ENCODE measurements at regions not wholly inside any gene's neighbourhood (a gene's known extent, or its start where the extent isn't known, plus 50 kb on each side); places are given as distances from the start of the nearest gene placed in this dataset.

DNA sequence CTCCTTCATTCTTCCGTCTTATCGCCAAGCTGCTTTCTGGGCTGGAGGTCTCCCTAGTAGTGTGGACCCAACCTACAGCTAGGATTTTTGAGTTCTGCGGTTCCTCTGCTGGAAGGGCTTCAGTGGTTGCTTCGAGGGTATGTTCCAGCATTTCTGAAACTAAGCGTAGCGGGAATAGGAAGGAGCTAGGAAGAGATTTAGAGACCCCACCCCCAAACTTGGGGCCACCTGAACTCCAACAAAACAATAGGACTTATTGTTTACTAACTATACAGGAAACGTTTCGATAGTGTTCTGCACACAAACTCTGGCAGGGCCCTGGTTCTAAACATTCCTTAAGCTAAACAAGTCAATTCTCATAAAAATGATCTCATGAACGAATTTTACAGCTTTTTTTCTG, 346.7 kb downstream of the PLK2 start:
- no peak for ATAC-seq
- POLR2A ChIA-PET, result no interaction called here
- Mint-ChIP-seq H3K27ac (no peak overlapping the region), H3K27me3 (peaks cover 0 to 28% (median 2%) of the 10 kb centered on the region in 5 donors), H3K4me1 (no peaks in the 10 kb centered on the region), H3K9me3 (no peaks in the 10 kb centered on the region), H3K4me3 (no peak overlapping the region), H3K36me3 (no peaks in the 10 kb centered on the region)
- DNase-seq, result no peak

GRCh38 chr5:58108511-58108910, 351.4 kb downstream of the PLK2 start:
- Mint-ChIP-seq H3K27me3 (peaks cover 2 to 22% (median 3%) of the 10 kb centered on the region in 5 donors), H3K27ac (no peak overlapping the region), H3K9me3 (peaks cover 0 to 3% (median 0%) of the 10 kb centered on the region in 9 donors), H3K4me3 (no peak overlapping the region), H3K36me3 (no peaks in the 10 kb centered on the region), H3K4me1 (no peaks in the 10 kb centered on the region)
- POLR2A ChIA-PET, result no interaction called here
- ATAC-seq (no peak), DNase-seq (no peak)

- Mint-ChIP-seq H3K27me3 (peaks cover 2 to 24% (median 3%) of the 10 kb centered on the region in 5 donors), H3K9me3 (peaks cover 0 to 3% (median 0%) of the 10 kb centered on the region in 9 donors), H3K36me3 (no peaks in the 10 kb centered on the region), H3K4me3 (no peak overlapping the region), H3K27ac (no peak overlapping the region), H3K4me1 (no peaks in the 10 kb centered on the region)
- POLR2A ChIA-PET, result no interaction called here
- DNase-seq, result no peak
- ATAC-seq, result no peak
Measured at GRCh38 chr5:58107704-58108103, 352.2 kb downstream of the PLK2 start.

DNA sequence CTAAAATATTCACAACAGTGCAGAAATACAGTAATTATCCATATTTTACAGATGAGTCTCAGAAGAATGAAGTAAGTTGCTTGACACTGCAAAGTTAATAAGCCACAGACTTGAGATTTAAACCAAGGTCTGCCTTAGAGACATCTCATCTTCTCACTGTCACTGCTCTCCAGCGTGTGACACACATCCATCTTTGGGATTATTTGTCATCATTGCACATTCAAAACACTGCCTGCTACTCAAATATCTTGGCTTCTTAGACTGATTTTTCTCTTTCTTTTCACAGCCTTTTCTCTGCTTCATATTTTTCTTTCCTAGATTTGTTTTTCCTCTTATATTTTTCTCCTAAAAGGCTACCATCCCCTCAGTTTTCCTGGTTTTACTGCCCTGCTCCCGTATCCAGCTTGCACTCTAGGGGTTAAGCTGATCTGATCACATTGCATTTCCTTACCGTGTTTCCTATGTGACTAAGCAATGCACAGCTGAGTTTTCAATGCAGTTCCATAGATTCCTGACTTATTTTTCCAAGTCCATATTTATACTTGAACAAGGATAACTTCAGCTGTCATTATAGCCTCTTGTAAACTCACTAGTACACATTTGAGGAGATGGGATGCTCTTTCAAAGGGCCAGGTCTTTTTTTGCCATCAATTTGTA, 353.0 kb downstream of the PLK2 start:
- POLR2A ChIA-PET, result no interaction called here
- Mint-ChIP-seq H3K4me1 (no peaks in the 10 kb centered on the region), H3K4me3 (no peak overlapping the region), H3K27me3 (peaks cover 2 to 31% (median 4%) of the 10 kb centered on the region in 5 donors), H3K36me3 (no peaks in the 10 kb centered on the region), H3K27ac (no peak overlapping the region), H3K9me3 (peaks cover 0 to 5% (median 0%) of the 10 kb centered on the region in 9 donors)
- ATAC-seq (no peak), DNase-seq (no peak)

DNA sequence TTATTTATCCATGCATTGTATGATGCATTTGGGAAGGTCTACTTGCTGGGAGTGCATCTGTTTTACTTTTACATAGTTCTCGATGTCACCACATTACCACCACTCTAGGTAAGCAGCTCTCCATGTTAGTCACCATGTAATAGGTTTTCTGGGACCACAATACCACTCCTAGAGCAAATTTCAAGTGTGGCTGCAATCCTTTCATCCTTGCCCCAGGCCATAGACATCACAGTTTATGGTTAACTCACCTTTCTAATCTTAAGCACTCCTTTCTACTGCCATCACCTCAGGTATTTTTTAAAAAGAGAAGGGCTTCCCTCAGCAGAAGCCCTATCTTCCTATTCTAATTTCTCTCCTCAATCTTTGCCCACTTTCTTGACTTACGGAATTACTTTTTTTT, 354.1 kb downstream of the PLK2 start:
- DNase-seq, result no peak
- POLR2A ChIA-PET, result no interaction called here
- ATAC-seq, result no peak
- Mint-ChIP-seq H3K36me3 (no peaks in the 10 kb centered on the region), H3K4me3 (no peak overlapping the region), H3K4me1 (no peaks in the 10 kb centered on the region), H3K27me3 (peaks cover 2 to 40% (median 4%) of the 10 kb centered on the region in 5 donors), H3K27ac (no peak overlapping the region), H3K9me3 (peaks cover 0 to 5% (median 0%) of the 10 kb centered on the region in 9 donors)

- DNase-seq (no peak), ATAC-seq (no peak)
- H3K27ac Mint-ChIP-seq, result no peak overlapping the region
- H3K27me3 Mint-ChIP-seq, result peaks cover 0 to 32% (median 4%) of the 10 kb centered on the region in 5 donors
- peaks cover 0 to 9% (median 5%) of the 10 kb centered on the region in 9 donors for H3K9me3 Mint-ChIP-seq
- peaks cover 0 to 2% (median 0%) of the 10 kb centered on the region in 4 donors for H3K4me1 Mint-ChIP-seq
- H3K36me3 Mint-ChIP-seq, result no peaks in the 10 kb centered on the region
- POLR2A ChIA-PET, result no interaction called here
- no peak overlapping the region for H3K4me3 Mint-ChIP-seq
Measured at GRCh38 chr5:58099257-58099656, 360.6 kb downstream of the PLK2 start.

GRCh38 chr5:58094031-58094430, 365.9 kb downstream of the PLK2 start:
- Mint-ChIP-seq H3K4me1 (peaks cover 0 to 2% (median 0%) of the 10 kb centered on the region in 4 donors), H3K4me3 (no peak overlapping the region), H3K9me3 (peaks cover 0 to 9% (median 0%) of the 10 kb centered on the region in 9 donors), H3K36me3 (no peaks in the 10 kb centered on the region), H3K27me3 (peaks cover 0 to 11% (median 1%) of the 10 kb centered on the region in 5 donors), H3K27ac (no peak overlapping the region)
- no peak for DNase-seq
- ATAC-seq, result no peak
- POLR2A ChIA-PET, result no interaction called here

DNA sequence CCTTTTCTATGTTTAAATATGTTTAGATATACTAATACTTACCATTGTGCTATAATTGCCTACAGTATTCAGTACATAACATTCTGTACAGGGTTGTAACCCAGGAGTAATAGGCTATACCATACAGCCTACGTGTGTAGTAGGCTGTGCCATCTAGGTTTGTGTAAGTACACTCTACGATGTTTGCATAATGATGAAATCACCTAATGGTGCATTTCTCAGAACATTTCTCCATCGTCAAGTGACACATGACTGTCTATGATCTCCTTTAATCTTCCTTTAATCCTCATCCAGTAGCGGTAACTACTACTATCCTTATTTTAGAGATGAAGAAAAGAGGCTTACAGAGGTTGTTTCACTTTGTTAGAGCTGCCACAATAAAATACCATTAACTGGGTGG, 369.2 kb downstream of the PLK2 start:
- H3K4me1 Mint-ChIP-seq, result peaks cover 0 to 2% (median 0%) of the 10 kb centered on the region in 4 donors

GRCh38 chr5:58088941-58089340, 370.9 kb downstream of the PLK2 start:
- peaks cover 0 to 11% (median 2%) of the 10 kb centered on the region in 5 donors for H3K27me3 Mint-ChIP-seq
- DNase-seq (no peak), ATAC-seq (no peak)
- H3K4me1 Mint-ChIP-seq, result no peaks in the 10 kb centered on the region
- no peak overlapping the region for H3K4me3 Mint-ChIP-seq
- H3K27ac Mint-ChIP-seq, result no peak overlapping the region
- POLR2A ChIA-PET, result no interaction called here
- H3K36me3 Mint-ChIP-seq, result no peaks in the 10 kb centered on the region
- no peaks in the 10 kb centered on the region for H3K9me3 Mint-ChIP-seq

More for the DNA sequence above, 369.2 kb downstream of the PLK2 start:
- DNase-seq, result no peak
- H3K27me3 Mint-ChIP-seq, result peaks cover 0 to 8% (median 2%) of the 10 kb centered on the region in 5 donors
- no peak overlapping the region for H3K4me3 Mint-ChIP-seq
- no peak for ATAC-seq
- no peak overlapping the region for H3K27ac Mint-ChIP-seq
- POLR2A ChIA-PET, result no interaction called here
- H3K36me3 Mint-ChIP-seq, result no peaks in the 10 kb centered on the region
- peaks cover 0 to 1% (median 0%) of the 10 kb centered on the region in 9 donors for H3K9me3 Mint-ChIP-seq

DNA sequence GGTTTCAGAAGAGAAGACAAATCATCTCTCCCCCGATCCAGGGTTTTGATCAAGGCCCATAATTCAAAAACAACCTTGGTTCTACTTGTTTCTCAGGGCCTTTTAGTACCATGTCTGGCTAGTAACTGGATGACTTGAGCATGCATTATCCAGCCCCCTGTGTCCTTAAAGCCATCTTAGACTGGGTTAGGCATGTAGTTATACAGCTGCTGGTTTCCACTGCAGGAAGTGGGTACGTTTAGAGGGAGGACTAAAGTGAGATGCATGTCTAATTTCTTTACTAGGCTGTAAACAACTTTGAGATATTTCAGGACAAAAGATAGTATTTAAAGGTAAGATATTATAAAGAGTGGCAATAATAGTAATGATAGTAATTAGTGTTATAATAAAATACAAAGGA, 372.0 kb downstream of the PLK2 start:
- H3K4me3 Mint-ChIP-seq, result no peak overlapping the region
- H3K27ac Mint-ChIP-seq, result no peak overlapping the region
- DNase-seq, result no peak
- H3K9me3 Mint-ChIP-seq, result no peaks in the 10 kb centered on the region
- POLR2A ChIA-PET, result no interaction called here
- H3K4me1 Mint-ChIP-seq, result no peaks in the 10 kb centered on the region
- ATAC-seq, result no peak
- H3K27me3 Mint-ChIP-seq, result peaks cover 0 to 13% (median 2%) of the 10 kb centered on the region in 5 donors
- no peaks in the 10 kb centered on the region for H3K36me3 Mint-ChIP-seq

GRCh38 chr5:58087123-58087522, 372.8 kb downstream of the PLK2 start:
- POLR2A ChIA-PET, result no interaction called here
- Mint-ChIP-seq H3K27me3 (peaks cover 1 to 21% (median 6%) of the 10 kb centered on the region in 5 donors), H3K9me3 (no peaks in the 10 kb centered on the region), H3K4me3 (no peak overlapping the region), H3K36me3 (no peaks in the 10 kb centered on the region), H3K4me1 (no peaks in the 10 kb centered on the region), H3K27ac (no peak overlapping the region)
- DNase-seq (no peak), ATAC-seq (no peak)

DNA sequence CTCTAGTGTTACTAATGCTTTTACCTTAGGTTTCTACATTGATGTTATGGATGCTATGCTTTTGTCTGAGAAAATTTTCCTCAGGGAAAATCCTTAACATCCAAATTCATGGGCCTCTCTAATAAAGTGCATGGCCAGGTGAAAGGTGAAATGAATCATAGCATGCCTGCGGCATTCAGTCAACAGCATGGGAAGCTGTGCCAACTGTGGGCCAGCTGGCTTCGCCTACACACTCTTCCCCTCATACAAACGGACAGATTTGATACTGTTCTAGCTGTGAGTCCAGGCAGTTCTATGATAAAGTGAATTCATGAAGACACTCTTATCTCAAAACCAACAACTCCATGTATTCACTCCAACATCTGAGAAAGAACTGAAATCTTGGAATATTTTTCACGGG, 374.1 kb downstream of the PLK2 start:
- H3K9me3 Mint-ChIP-seq, result no peaks in the 10 kb centered on the region
- DNase-seq, result no peak
- peaks cover 0 to 23% (median 4%) of the 10 kb centered on the region in 5 donors for H3K27me3 Mint-ChIP-seq
- no peaks in the 10 kb centered on the region for H3K4me1 Mint-ChIP-seq
- POLR2A ChIA-PET, result no interaction called here
- no peak for ATAC-seq
- no peak overlapping the region for H3K27ac Mint-ChIP-seq
- no peak overlapping the region for H3K4me3 Mint-ChIP-seq
- H3K36me3 Mint-ChIP-seq, result no peaks in the 10 kb centered on the region

DNA sequence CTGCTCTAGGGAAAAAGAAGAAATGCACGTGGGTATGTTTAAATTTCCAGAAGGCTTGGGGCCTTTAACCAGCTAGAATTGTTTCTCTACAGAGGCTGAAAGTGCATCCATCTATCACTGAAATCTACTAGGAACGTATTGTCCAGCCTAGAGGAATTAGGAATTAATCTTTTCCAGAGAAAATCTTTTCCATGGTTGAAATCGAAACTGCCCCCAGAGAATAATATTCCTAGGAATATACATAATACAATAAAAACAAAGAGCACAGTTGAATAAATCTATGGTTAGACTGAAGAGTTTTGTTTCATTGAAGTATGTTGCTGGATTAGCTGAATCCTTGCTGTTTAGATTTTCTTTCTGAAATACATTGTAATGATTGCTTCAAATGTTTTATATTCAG, 378.5 kb downstream of the PLK2 start:
- no peaks in the 10 kb centered on the region for H3K9me3 Mint-ChIP-seq
- H3K4me1 Mint-ChIP-seq, result no peaks in the 10 kb centered on the region
- peaks cover 0 to 22% (median 4%) of the 10 kb centered on the region in 5 donors for H3K27me3 Mint-ChIP-seq
- H3K4me3 Mint-ChIP-seq, result no peak overlapping the region
- H3K27ac Mint-ChIP-seq, result no peak overlapping the region
- DNase-seq (no peak), ATAC-seq (no peak)
- POLR2A ChIA-PET, result no interaction called here
- H3K36me3 Mint-ChIP-seq, result no peaks in the 10 kb centered on the region

- DNase-seq, result no peak
- POLR2A ChIA-PET, result no interaction called here
- no peaks in the 10 kb centered on the region for H3K9me3 Mint-ChIP-seq
- H3K27ac Mint-ChIP-seq, result no peak overlapping the region
- H3K27me3 Mint-ChIP-seq, result peaks cover 0 to 14% (median 4%) of the 10 kb centered on the region in 5 donors
- H3K36me3 Mint-ChIP-seq, result no peaks in the 10 kb centered on the region
- no peak overlapping the region for H3K4me3 Mint-ChIP-seq
- no peak for ATAC-seq
- H3K4me1 Mint-ChIP-seq, result no peaks in the 10 kb centered on the region
Measured at GRCh38 chr5:58080573-58080972, 379.3 kb downstream of the PLK2 start.

All from naive thymus-derived CD8-positive, alpha-beta T cell (primary cell).